OCI-LY3 (cell line): ENCODE measurements at regions not wholly inside any gene's neighbourhood (a gene's known extent, or its start where the extent isn't known, plus 50 kb on each side); places are given as distances from the start of the nearest gene placed in this dataset.

Source experiments
- H2AFZ ChIP-seq: fragments of 200-600, 300-600 bp; shearing (Covaris generic); 2 replicates; pipeline ENCODE4 v1.6.0; 2014; ENCODE audit warnings: antibody characterized with exemption, low read depth, low read length
- H3K27ac ChIP-seq: fragments of 200-600, 300-600 bp; sonication (generic); 2 replicates; pipeline ENCODE4 v1.5.1; 2014; ENCODE audit warnings: mild to moderate bottlenecking, low read length, moderate library complexity, mixed read lengths
- H3K27me3 ChIP-seq: fragments of 200-600, 300-600 bp; sonication (generic); 2 replicates; pipeline ENCODE4 v1.6.1; 2014; ENCODE audit warnings: low read depth, low read length, mixed read lengths
- H3K36me3 ChIP-seq: fragments of 200-600, 300-600 bp; sonication (generic); replicated peaks from 2 replicates; pipeline ENCODE3; 2014; ENCODE audit warnings: low read depth, low read length, mixed read lengths
- H3K4me1 ChIP-seq: fragments of 300-600, 200-600 bp; sonication (generic); 2 replicates; pipeline ENCODE4 v1.6.1; 2014; ENCODE audit warnings: low read length, mixed read lengths
- H3K4me2 ChIP-seq: fragments of 200-600, 300-600 bp; sonication (generic); 2 replicates; pipeline ENCODE4 v1.6.1; 2014; ENCODE audit warnings: low read length, mixed read lengths
- H3K4me3 ChIP-seq: fragments of 300-600, 200-600 bp; sonication (generic); 2 replicates; pipeline ENCODE4 v1.5.1; 2014; ENCODE audit warnings: antibody characterized with exemption, mild to moderate bottlenecking, low read length, moderate library complexity
- H3K79me2 ChIP-seq: fragments of 300-600, 200-600 bp; shearing (Covaris generic); 2 replicates; pipeline ENCODE4 v1.6.1; 2014; ENCODE audit warnings: mild to moderate bottlenecking, low read length, mixed read lengths
- H3K9ac ChIP-seq: fragments of 300-600, 200-600 bp; shearing (Covaris generic); 2 replicates; pipeline ENCODE4 v1.6.0; 2014; ENCODE audit warnings: mild to moderate bottlenecking, low read length, moderate library complexity
- H3K9me3 ChIP-seq: fragments of 200-600, 300-600 bp; shearing (Covaris generic); 2 replicates; pipeline ENCODE4 v1.6.1; 2014; ENCODE audit warnings: low read length, mixed read lengths; ENCODE audit not compliant: insufficient read depth
- H4K20me1 ChIP-seq: fragments of 200-600, 300-600 bp; sonication (generic); 2 replicates; pipeline ENCODE4 v1.6.1; 2016; ENCODE audit warnings: low read length, mixed read lengths; ENCODE audit not compliant: insufficient read depth
- CTCF ChIP-seq: fragments of 200-600, 300-600 bp; sonication (generic); IDR thresholded peaks from 2 replicates; pipeline ENCODE4 v1.5.1; 2014; ENCODE audit warnings: antibody characterized with exemption, low read length, low read depth
- EZH2phosphoT487 ChIP-seq: fragments of 200-600 bp; shearing (Covaris generic); IDR thresholded peaks from 2 replicates; pipeline ENCODE4 v1.6.1; 2018; ENCODE audit warnings: antibody characterized with exemption, mixed run types, low read depth

GRCh38 chr3:177827511-177828207 is 630.4 kb upstream of the TBL1XR1 start:
- Histone ChIP-seq H3K4me1 (peaks cover 14% of the 10 kb centered on the region), H3K4me3 (no peak overlapping the region)
- no peak for TF ChIP-seq EZH2phosphoT487
- TF ChIP-seq CTCF, result no peak

GRCh38 chr3:177828208-177828565 is 630.9 kb upstream of the TBL1XR1 start:
- no peak for TF ChIP-seq EZH2phosphoT487
- TF ChIP-seq CTCF, result no peak
- no peak overlapping the region for H3K4me3 ChIP-seq
- peaks cover 14% of the 10 kb centered on the region for H3K4me1 ChIP-seq
- no peak overlapping the region for H2AFZ ChIP-seq
- no peaks in the 10 kb centered on the region for H3K79me2 ChIP-seq
- no peaks in the 10 kb centered on the region for H4K20me1 ChIP-seq
- no peak overlapping the region for H3K27ac ChIP-seq
- H3K9me3 ChIP-seq, result no peaks in the 10 kb centered on the region
- no peaks in the 10 kb centered on the region for H3K36me3 ChIP-seq
- 0 out of 2 replicates have a peak, but pooled peaks cover 6% of the 10 kb centered on the region for H3K27me3 ChIP-seq
- no peak overlapping the region for H3K9ac ChIP-seq
- H3K4me2 ChIP-seq, result no peak overlapping the region

More at GRCh38 chr3:177827511-177828207, 630.4 kb upstream of the TBL1XR1 start:
- no peak overlapping the region for H2AFZ ChIP-seq
- no peaks in the 10 kb centered on the region for H3K36me3 ChIP-seq
- H3K27ac ChIP-seq, result no peak overlapping the region
- peaks cover 10% of the 10 kb centered on the region; the same call in 1 of the 2 replicates for H3K27me3 ChIP-seq
- no peaks in the 10 kb centered on the region for H4K20me1 ChIP-seq
- no peaks in the 10 kb centered on the region for H3K9me3 ChIP-seq
- no peaks in the 10 kb centered on the region for H3K79me2 ChIP-seq
- no peak overlapping the region for H3K9ac ChIP-seq
- H3K4me2 ChIP-seq, result peak overlapping the region; percentile 31

- TF ChIP-seq EZH2phosphoT487 (no peak), CTCF (no peak)
- no peak overlapping the region for H3K27ac ChIP-seq
- H3K4me2 ChIP-seq, result no peak overlapping the region
- H3K4me3 ChIP-seq, result no peak overlapping the region
- H4K20me1 ChIP-seq, result no peaks in the 10 kb centered on the region
- 0 out of 2 replicates have a peak, but pooled peaks cover 6% of the 10 kb centered on the region for H3K27me3 ChIP-seq
- H3K9me3 ChIP-seq, result no peaks in the 10 kb centered on the region
- H3K79me2 ChIP-seq, result no peaks in the 10 kb centered on the region
- no peak overlapping the region for H3K9ac ChIP-seq
- H3K4me1 ChIP-seq, result peaks cover 14% of the 10 kb centered on the region
- H3K36me3 ChIP-seq, result no peaks in the 10 kb centered on the region
- H2AFZ ChIP-seq, result no peak overlapping the region
These were observed 633.1 kb upstream of the TBL1XR1 start for GRCh38 chr3:177830411-177830849.

- no peak for TF ChIP-seq CTCF
- TF ChIP-seq EZH2phosphoT487, result no peak
- H3K4me2 ChIP-seq, result no peak overlapping the region
- no peak overlapping the region for H3K9ac ChIP-seq
- H3K4me1 ChIP-seq, result peaks cover 14% of the 10 kb centered on the region
- no peaks in the 10 kb centered on the region for H4K20me1 ChIP-seq
- no peak overlapping the region for H3K4me3 ChIP-seq
- no peaks in the 10 kb centered on the region for H3K79me2 ChIP-seq
- H2AFZ ChIP-seq, result no peak overlapping the region
- no peaks in the 10 kb centered on the region for H3K9me3 ChIP-seq
- H3K27me3 ChIP-seq, result 0 out of 2 replicates have a peak, but pooled peaks cover 6% of the 10 kb centered on the region
- no peaks in the 10 kb centered on the region for H3K36me3 ChIP-seq
- no peak overlapping the region for H3K27ac ChIP-seq
These were observed 634.1 kb upstream of the TBL1XR1 start for GRCh38 chr3:177831361-177831760.
